Middle frontal gyrus (tissue), 1 donor: ENCODE measurements at regions not wholly inside any gene's neighbourhood (a gene's known extent, or its start where the extent isn't known, plus 50 kb on each side); places are given as distances from the start of the nearest gene placed in this dataset.
"Not testable (repeated sequence)": the region's sequence is repeated elsewhere in the genome, so short reads cannot be mapped to it uniquely, and the experiment has no call there.

Source experiments
- DNase-seq: peaks from one replicate; pipeline ENCODE4 v3.0.0-alpha.2; 2015; ENCODE audit warnings: low spot score; ENCODE audit errors: extremely low spot score

DNA sequence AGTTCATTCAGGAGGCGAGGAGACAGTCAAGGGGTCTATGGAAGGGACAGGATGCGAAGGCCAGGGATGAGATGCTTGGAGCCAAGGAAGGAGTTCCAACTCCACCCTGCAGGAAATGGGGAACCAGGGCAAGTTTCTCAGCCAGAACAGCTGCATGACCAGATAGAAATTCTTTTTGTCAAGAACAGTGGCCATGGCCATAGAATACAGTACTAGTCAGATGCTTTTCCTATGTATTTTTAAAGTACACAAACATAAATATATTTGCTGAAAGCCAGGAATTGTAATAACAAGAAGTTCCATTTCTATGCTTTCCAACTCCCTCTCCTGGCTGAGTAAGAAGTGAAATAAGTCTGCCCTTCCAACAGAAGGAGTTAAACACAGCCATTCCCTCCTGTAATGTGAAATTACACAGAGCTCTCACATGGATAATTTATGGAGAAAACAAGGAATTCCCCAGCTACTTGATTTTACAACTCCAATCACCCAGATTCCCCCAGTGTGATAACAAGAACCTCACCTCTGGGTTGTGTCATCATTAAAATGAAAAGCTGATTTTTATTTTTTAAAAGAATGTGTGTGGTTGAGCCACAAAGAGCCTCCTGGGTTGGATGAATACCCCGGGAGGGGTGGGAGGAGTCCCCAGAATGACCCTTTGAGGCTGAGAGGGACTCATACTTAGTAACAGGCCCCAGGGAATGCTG is 124.6 kb upstream of the ARHGEF3 start:
- DNase-seq = no peak

DNA sequence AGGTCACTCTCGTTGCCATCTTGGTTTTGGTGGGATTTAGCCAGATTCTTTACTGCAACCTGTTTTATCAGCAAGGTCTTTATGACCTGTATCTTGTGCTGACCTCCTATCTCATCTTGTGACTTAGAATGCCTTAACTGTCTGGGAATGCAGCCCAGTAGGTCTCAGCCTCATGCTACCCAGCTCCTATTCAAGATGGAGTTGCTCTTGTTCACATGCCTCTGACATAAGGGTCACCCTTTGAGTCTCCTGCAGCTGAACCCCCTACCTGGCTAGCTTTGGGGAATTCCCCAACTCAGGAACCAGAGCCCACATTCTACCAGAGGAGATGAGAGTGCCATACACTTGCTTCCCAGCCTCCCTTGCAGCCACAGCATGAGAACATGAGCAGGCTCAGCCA is 123.0 kb upstream of the ARHGEF3 start:
- DNase-seq = not testable (repeated sequence)

DNA sequence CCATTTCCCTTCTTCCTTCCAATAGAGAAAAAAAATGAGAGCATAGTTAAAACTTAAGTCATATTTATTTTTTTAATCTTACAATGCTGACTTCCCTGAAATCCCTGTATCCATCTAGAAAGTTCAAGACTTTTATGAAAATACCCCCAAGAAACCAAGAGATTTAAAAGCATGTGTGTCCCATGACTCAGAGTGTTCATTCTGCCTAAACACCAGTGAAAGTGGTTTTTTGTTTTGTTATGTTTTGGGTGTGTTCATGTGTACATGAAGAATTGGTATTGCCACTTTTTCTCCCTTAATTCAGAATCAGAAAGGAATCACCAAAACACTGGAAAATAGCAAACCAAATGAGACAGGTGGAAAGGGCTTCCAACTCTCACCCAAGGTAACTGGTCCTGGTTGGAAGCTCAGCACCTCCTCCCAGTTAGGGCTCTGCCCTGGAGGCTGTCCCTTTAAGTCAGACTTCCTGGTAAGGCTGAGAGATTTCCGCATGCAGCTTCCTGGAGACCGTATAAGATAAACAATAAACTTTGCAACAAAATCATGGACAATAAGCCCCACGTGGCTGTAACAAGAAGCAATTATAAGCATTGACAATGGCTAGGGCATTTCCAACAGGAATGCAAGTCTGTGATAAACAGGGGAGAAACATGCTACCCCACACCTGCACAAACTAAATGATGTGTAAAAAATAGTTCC is 121.9 kb upstream of the ARHGEF3 start:
- no peak for DNase-seq

DNA sequence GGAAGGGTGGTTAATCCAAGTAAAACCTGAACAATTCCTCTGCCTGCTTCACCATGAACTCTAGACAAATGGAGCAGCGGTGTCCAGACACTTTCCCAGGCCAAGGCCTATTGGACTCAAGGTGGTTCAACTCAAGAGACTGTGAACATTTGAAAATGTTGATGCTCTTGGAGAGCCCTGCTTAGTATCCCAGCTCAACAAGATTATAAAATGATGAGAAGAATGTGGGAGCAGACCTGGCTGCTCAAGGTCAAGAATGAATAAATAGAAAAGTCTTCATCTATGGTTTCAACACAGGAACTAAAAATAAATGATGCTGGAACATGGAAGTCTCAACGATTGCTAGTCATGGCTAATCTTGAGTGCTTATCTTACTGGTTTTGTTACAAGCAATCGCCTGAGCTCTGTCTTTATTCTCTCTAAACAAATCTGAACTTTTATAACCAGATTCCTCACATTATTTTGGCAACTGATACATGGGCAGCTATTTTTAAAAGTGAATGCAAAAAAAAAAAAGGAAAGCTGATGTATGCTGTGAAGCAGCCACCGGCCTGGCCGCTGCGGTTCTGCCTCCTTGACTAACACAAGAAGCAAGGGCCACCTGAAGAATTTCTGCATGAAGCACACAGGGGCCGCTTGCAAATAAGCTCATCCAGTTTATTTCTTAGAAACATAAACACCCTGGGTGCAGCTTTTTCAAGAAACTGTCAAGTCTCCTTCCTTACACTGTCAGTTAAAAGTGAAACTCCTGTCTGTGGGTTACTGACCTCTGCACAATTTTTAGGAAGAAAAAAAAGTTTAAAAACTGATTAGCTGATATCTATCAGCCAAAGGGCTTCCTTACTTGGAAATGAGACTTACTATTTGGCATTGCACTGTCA is 120.1 kb upstream of the ARHGEF3 start:
- no peak for DNase-seq

DNA sequence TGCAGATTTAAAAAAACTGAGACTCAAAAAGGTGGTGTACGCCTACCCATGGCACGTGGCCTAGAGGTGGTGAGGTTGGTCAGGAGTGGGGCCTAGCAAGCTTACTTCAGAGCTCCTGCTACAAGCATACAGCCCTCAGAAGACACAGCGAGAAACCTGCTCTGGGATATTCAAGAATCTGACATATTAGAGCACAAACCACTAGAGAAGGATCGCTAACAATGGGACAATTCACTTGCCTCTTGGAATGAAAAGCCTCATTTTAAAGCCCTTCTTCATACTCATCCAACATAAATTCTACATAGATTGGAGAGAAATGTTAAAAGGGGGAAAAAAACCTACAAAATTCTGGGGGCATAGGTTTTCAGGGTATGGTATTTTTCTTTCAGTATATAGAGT is 118.0 kb upstream of the ARHGEF3 start:
- DNase-seq = no peak

DNA sequence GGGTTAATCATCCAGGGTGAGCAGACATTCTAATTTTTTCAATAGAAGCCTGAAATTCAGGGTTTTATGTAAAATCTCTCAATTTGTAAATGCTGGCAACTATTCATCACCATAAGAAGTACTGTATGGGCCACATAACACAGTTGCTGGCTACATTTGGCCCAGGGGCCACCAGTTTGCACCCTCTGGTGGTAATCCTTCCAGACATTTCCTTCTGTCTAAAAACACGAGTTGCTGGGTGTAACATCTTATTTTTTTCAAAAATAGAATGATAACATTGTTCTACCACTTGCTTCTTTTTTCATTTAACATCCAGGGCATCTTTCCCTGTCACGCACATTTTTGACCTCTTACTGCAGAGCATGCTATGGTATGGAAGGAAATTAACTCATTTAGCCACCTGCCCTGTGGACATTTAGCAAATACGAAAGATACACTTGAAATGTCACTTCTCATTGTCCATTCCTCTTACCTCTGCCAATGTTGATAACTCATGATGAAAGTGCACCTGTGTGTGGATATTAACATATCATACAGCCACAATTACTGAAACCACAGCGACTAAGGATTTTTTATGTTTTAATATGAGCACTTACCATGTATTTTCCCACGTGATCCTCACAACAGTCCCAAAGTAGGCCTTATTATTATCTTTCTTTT is 117.5 kb upstream of the ARHGEF3 start:
- DNase-seq = no peak

DNA sequence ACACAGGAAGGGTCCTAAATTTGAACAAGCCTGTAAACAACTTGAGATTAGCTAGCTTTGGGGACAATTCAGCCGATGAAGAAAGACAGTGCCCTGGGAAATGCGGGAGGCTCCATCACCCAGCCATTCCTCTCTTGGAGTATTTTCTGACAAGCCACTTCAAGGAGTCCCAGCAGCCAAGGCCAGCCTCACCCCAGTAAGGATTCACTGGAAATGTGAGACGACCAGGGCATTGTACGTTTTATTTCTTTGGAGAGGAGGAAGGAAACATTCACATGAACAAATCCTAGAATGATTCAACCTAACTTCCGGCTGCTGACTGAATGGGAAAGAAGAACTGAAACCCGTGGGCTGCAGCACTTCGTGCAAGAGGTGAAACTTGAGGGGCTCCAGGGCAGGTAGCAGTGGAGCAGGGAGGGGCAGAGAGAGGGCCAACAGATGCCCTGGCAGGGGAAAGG is 116.4 kb upstream of the ARHGEF3 start:
- no peak for DNase-seq

DNA sequence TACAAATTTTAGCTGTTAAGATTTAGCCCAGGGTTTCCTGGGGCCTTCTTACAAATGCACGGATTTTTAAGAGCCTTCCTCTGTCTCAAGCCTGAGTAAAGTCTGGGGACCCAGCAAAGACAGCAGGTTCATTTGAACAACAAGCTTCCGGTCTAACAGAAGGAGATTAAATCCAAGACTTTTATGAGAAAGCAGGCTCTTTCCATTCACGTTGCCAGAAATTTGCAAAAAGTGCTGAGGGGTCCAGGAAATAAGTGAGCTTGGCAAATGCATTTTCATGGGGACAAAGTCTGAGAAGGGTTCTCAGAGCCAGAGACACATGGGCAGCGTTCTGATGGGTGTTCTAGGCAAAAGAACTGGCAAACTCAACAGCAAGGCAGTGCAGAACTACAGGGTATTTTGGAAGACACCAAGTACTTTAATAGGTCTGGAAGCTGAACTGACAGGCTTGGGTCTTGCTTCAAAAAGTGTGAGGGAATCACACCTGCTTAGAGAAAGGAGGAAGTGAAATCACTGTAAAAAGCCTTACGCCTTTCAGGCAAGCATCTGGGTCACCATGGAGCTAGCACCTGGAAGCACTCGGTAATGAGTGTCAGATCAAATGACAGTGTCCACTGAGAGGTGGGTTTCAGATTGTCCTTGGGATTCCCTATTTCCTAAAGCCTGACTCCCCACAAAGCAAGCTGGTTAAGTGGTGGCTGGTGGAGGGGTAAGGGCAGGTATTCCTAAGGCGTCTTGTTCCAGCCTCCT is 115.8 kb upstream of the ARHGEF3 start:
- DNase-seq = no peak

DNA sequence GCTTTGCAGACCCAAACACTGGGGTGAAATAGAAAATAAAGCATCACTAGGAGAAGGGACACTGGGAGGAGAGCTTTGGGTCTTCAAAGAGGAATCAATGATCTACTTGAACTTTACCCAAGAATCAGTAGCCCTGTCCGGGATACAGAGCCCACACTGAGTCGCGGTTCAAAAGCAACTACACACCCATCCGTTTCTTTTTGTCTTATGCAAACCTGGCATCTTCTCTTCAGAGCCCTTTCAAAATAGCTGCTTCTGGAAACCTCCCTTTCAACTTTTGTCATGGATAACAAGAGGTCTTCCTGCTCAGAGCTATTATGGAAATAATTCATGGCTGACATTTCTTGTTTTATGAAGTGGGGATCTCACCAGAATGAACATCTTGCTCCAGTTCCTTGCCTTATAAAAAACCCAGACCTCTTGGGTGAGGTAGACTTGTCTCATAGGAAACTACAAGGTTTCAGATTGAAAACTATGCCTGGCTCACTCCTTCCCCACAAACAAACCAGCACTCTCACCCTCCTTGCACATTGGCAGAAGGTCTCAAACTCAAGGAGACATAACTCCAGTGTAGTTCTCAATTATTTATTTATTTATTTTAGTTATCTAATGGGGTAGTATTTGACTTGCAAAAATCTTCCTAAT is 115.1 kb upstream of the ARHGEF3 start:
- no peak for DNase-seq

DNA sequence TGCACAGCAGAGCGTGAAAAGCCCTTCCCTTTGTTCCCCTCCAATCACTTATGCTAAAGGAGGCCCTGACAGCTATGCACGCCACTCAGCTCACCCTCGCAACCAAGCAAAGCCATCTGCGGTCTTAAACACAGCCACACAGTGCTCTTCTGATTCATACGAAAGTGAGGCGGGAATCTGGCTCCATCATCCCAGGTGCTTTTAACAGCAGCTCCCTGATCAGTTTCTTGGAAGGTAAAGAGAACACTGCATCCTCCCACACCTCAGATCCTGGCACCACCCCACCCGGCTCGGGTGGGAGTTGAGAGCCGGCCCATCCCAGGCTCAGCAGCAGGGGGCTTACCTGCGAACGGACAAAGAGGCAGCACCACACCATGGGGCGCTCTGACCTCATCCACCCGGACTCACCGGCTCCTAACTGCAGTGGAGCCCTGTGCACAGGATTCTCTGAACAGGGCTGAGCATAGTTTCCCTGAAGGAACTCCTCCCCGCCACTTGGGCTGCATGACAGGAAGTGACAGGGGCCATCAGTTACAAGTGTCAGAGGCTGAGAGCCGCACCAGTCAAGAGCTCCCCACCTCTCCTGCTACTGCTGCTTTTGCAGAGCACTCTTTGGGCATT is 114.3 kb upstream of the ARHGEF3 start:
- DNase-seq = no peak

DNA sequence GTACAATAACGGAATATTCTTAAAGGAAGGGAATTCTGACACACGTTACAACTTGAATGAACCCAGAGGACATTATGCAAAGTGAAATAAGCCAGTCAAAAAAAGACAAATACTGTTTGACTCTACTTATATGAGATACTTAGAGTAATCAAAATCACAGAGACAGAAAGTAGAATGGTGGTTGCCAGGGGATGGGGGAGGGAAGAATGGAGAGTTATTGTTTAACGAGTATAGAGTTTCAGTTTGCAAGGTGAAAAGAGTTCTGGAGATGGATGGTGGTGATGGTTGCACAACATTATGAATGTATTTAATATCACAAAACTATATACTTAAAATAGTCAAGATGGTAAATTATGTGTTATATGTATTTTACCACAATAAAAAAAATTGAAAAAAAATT is 112.9 kb upstream of the ARHGEF3 start:
- DNase-seq = no peak

DNA sequence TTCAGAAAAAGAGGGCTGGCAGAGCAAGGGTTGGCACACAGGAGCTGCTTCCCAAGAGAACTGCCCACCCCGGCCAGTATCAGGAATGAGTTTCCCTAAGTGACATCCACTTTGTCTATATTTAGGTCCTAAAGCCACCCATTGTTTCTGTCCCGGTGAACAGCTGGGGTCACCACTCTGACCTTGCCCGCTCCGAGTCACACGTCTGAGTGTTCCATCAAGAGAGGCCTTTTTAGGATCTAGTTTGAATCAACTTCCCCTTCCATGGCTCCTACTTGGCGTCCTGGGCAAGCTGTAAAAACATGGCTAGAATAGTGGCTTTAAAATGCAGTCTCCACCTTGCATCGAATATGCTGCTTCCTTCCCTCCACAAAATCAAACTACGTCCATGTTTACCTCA is 109.6 kb upstream of the ARHGEF3 start:
- no peak for DNase-seq

DNA sequence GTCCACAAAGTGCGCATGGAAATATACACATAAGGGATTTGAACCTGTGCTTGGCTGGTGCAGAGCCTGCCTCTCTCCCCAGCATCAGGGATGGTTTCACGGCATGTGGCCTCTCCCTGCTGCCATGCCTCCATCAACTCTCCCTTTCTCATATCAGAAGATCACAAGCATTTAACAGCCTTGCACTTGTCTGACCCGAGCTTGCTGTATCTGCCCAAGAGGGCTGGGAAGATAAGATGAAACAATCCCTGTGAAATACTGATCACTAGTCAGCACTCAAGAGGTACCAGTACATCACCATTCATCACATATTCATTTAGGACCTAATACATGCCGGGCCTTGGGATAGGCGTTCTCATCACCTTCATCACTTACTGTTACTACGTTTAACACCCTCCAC is 107.6 kb upstream of the ARHGEF3 start:
- DNase-seq = no peak

DNA sequence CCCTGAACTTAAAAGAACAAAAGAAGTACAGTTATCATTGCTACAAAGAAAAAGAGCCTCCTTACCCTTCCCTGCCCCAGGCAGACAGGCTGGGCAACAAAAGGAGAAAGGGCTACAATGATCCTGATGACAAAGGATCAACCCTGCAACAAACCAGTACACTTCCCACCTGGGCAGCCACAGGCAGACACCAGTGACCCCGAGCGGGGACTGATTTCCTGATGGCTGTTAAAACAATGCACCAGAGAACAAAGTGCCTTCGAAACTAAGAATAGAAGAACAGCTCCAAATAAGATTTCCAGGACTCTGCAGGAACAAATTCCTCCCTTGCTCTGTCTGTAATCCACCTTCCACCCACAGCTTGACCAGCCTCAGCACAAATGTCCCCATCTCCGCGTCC is 106.3 kb upstream of the ARHGEF3 start:
- DNase-seq = no peak

DNA sequence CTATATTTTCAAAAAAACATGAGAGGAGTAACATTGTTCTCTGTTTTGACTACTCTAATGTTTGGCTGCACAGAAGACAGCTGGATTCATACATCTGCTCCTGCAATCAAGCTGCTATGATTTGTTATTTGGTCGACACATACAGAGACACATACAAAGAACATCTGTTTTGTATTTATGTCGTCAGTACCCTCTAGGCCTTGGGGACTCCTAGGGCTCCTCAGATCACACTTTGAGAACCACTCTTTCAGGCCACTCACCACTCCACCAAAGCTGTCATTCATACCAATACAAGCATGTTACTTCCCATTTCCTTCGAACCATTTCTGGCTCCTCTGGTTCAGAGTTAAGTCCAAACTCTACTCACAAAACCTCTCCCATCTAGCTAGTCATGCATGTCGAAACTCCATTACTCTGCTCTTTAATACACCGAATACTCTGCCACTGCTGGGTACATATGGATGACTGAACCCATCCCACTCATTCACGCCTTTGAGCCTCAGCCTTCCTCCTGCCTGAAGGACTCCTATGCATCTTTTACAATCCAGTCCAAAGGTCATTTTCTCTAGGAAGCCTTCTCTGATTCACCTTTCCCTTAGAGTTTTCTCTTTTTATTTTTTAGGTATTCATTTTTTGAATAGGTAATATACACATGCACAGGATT is 102.9 kb upstream of the ARHGEF3 start:
- DNase-seq = no peak

DNA sequence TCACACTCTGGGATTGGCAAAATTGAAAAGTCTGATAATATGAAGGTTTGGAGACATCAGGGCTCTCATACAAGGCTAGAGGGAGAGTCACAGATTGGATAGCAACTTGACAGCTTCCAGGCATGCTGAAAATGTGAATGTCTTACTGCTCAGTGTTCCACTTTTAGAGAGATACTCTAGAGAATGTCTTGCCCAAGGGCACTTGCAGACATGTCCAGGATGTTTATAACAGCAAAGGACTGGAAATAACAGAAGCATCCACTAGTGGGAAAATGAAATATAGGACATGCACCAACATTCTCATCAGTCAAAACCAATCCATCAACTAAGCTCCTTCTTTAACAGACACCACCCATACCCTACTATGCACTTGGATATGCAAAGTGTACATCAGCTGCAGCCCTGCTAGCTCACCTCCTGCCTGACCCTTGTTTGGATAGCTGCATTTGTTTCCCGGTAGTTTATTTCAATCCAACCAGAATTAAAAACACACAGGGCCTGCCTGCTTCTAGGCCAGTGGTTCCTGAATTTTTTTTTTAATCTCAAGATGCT is 101.6 kb upstream of the ARHGEF3 start:
- DNase-seq = no peak

DNA sequence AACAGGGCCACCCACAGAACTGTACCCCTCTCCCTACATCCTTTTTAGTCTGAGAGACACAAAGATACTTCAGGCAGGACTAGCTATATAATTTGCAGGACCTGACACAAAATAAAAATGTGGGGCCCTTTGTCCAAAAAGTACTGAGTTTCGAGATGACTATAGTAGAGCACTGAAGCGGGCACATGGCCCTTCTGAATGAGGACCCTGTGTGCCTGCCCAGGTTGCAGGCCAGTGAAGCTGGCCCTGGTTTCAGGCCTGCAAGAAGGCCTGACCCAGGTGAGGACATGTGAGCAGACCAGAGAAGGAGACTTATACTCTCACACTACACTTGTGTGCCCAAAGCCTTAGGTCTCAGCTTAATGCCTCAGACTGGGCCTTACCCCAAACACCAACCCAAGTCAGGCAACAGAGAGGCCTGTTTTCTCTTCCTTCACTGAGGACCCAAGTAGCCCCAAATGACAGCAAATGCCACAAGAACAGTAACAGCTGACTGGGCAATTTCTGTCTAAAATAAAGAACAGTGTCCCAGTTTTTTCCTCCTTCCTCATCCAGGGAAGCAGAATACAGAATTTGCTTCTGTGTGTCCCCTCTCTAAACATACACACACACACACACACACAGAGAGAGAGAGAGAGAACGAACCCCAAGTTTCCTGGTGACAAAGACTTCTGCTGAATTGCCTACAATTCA is 100.9 kb upstream of the ARHGEF3 start:
- no peak for DNase-seq

DNA sequence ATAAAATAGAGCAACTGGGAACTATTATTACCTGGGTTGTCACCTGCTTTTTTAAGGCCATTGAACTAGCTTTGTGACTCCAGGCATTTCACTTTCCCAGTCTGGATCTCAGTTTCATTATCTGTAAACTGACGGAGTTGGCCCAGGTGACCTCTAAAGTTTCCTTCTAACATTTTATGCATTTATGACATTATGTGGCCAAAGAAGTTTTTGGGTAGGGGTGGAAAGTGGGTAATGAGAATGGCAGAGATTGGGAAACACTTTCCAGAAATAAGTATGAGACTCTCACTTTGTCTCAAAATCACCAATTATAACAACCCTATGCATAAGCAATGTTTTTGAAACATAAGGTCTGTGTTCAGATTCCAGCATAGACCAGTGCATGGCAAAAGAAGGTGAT is 99.1 kb upstream of the ARHGEF3 start:
- DNase-seq = no peak

DNA sequence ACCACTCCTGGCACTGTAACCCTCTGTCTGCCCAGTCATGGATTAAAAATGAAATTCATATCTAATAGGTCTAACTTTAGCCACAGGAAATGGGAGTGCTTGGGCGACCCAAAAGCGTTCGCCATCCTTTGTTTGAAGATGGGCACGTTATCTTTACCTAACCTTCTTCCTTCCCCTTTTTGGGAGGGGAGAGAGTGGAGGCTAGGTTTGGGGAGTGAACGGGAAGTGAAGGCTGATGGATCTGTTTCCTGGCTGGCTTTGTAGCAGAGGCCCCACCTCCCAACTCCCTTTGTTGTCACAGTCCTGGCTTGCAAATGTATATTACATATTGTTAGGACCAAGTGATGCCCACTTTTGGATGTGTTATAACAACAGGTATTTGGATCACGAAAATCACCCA is 98.1 kb upstream of the ARHGEF3 start:
- DNase-seq = no peak
